HEK293 (cell line): ENCODE measurements at regions not wholly inside any gene's neighbourhood (a gene's known extent, or its start where the extent isn't known, plus 50 kb on each side); places are given as distances from the start of the nearest gene placed in this dataset.

Experiments
- REST ChIP-seq: fragments of 450-650 bp; formaldehyde crosslinking; IDR thresholded peaks from 2 replicates; pipeline ENCODE4 v1.5.1; 2016; ENCODE audit warnings: missing biosample characterization, missing genetic modification characterization
- SP7 ChIP-seq: fragments of 450-650 bp; formaldehyde crosslinking; IDR thresholded peaks from 2 replicates; pipeline ENCODE4 v1.5.1; 2016; ENCODE audit warnings: missing biosample characterization, missing genetic modification characterization
- ZNF2 ChIP-seq: fragments of 450-650 bp; formaldehyde crosslinking; IDR thresholded peaks from 2 replicates; pipeline ENCODE4 v1.5.1; 2016; ENCODE audit warnings: missing biosample characterization, missing genetic modification characterization
- ZNF324 ChIP-seq: fragments of 450-650 bp; formaldehyde crosslinking; IDR thresholded peaks from 2 replicates; pipeline ENCODE4 v1.5.1; 2016; ENCODE audit warnings: missing biosample characterization, missing genetic modification characterization
- ZNF623 ChIP-seq: fragments of 450-650 bp; formaldehyde crosslinking; IDR thresholded peaks from 2 replicates; pipeline ENCODE4 v1.5.1; 2016; ENCODE audit warnings: missing biosample characterization, missing genetic modification characterization
- ZNF777 ChIP-seq: fragments of 450-650 bp; formaldehyde crosslinking; IDR thresholded peaks from 2 replicates; pipeline ENCODE4 v1.5.1; 2017; ENCODE audit warnings: missing biosample characterization, missing genetic modification characterization, borderline replicate concordance
- TF ChIP-seq, protein P1 (sequence below): fragments of 450-650 bp; formaldehyde crosslinking; IDR thresholded peaks from 2 replicates; pipeline ENCODE4 v1.5.1; 2016; ENCODE audit warnings: missing biosample characterization, missing genetic modification characterization

DNA sequence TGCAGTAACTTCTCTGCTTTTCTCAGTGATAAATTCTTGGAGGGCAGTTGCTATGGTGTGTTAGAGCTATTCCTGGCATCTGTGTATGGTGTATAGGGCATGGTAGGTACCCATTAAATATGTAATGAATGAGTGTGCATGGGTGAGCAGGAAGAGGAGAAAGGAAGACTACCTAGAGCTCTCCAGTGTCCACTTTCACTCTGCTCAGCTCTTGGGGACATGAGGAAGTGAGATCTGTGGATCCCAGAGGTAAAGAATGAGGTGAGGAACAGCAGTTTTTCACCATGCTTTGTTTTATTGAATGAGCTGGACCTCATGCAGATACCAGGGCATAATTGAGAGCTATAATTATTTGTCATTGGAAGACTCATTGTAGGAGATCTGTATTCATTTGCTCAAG lies 444.8 kb upstream of the RGS6 start:
- TF ChIP-seq REST (tag by site-specific recombination) (no peak), ZNF324 (no peak), ZNF2 (no peak), ZNF623 (no peak), ZNF777 (tag by site-specific recombination) (no peak), SP7 (tag by site-specific recombination) (no peak)
- TF ChIP-seq, protein P1, sequence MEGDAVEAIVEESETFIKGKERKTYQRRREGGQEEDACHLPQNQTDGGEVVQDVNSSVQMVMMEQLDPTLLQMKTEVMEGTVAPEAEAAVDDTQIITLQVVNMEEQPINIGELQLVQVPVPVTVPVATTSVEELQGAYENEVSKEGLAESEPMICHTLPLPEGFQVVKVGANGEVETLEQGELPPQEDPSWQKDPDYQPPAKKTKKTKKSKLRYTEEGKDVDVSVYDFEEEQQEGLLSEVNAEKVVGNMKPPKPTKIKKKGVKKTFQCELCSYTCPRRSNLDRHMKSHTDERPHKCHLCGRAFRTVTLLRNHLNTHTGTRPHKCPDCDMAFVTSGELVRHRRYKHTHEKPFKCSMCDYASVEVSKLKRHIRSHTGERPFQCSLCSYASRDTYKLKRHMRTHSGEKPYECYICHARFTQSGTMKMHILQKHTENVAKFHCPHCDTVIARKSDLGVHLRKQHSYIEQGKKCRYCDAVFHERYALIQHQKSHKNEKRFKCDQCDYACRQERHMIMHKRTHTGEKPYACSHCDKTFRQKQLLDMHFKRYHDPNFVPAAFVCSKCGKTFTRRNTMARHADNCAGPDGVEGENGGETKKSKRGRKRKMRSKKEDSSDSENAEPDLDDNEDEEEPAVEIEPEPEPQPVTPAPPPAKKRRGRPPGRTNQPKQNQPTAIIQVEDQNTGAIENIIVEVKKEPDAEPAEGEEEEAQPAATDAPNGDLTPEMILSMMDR = no peak
